HG03442 (cell line): ENCODE measurements at regions not wholly inside any gene's neighbourhood (a gene's known extent, or its start where the extent isn't known, plus 50 kb on each side); places are given as distances from the start of the nearest gene placed in this dataset.

Source experiments
- ATAC-seq: cut with Tn5 transposase; IDR thresholded peaks from one replicate; pipeline ENCODE4 v1.9.1; 2021; ENCODE audit warnings: mild to moderate bottlenecking, moderate library complexity; ENCODE audit not compliant: unreplicated experiment

GRCh38 chr9:109549386-109549785, 51.3 kb upstream of the PTPN3 start:
- no peak for ATAC-seq

DNA sequence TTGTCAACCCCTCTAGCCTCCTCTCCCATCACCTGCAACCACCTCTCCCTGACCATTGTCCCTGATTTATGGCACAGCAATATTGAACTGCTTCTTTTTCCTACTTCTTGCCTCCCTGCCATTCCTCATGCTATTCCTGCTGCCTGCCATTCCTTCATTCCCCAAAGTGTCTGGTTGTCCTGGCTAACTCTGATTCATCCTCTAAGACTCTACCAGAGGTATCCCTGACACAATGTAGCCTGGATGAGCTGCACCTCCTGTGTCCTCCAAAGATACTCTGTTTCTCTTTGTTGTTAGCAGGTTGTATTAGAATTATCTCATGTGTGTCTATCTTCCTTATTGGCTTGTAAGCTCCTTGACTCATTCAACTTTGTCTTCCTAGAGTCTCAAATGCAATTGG, 53.5 kb upstream of the PTPN3 start:
- no peak for ATAC-seq

DNA sequence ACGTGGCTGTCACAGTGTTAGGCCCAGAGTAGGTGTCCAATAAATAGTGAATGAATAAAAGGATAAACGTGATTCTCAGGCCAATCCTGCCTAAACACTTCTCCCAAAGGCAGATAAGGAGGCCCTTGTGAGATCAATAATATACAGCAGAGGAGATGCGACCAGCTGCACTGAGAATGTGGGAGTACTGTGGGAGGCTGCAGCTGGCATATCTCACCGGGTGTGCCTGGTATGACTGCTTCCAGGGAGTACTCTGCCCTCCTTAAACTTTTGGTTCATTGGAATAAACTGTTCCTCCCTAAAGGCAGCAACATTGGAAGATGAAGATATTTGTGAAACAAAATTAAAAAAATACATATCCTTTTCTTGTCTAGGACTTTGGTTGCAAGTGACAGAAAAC, 57.1 kb upstream of the PTPN3 start:
- no peak for ATAC-seq

GRCh38 chr9:109556061-109556460, 58.0 kb upstream of the PTPN3 start:
- no peak for ATAC-seq

- no peak for ATAC-seq
These were observed 58.7 kb upstream of the PTPN3 start for GRCh38 chr9:109556786-109557185.

DNA sequence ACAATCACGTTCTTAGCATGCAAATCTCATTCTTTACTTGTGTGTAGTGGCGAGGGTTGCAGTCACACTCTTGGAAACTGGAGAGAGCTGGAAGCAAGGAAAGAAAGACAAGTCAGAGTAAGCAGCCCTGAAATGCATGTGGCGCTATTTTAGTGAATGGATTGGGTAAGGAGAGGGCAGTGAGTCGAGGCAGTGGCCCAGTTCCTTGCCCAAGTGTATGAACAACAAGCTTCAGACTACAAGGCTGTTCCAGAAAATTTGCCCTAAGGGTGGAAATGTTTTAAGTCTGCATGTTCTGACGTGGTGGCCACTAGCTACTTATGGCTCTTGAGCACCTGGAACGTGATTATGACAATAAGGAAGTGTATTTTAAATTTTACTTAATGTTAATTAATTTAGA, 59.4 kb upstream of the PTPN3 start:
- no peak for ATAC-seq

DNA sequence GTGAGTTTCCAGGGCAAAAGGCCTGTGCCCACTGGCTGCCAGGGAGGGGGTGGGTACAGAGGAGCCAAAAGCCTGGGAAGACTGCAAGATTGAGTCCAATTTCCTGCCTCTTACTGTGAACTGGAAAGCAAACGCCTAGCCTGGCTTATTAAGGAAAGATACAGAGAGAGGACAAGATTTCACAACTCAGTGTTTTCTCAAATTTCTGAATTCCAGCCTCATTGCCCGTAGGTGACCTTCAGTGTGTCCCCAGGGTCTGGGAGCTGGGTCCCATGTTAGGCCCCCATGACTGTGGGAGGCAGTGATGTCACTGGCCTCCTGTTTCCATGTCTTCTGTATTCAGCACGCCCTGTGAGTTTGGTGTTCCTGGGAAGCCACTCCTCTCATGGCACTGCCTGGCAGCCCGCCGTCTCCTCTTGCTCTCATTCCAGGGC, 60.6 kb upstream of the PTPN3 start:
- ATAC-seq = no peak

- no peak for ATAC-seq
These were observed 62.5 kb upstream of the PTPN3 start for GRCh38 chr9:109560470-109561132.

- ATAC-seq = no peak
These were observed 63.0 kb upstream of the PTPN3 start for GRCh38 chr9:109561137-109561536.

DNA sequence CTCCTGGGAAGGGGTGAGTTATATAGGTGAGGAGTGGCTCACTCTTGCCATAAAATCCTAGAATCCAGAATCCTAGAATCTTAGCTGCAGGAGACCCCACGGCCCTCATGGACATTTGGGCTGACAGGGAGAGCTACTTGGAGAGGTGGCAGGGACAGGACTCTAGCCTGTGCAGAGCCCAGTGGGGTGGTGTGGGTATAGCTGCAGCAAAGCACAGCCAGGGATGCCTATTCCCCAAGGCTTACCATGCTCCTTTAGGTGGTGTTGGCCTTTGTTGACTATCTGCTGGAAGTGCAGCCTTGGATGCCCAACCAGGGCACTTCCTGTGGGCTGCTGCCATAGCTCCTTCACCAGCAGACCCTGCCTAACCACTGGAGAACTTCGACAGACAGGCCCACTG, 70.0 kb upstream of the PTPN3 start:
- ATAC-seq = no peak

GRCh38 chr9:109568568-109569210, 70.6 kb upstream of the PTPN3 start:
- ATAC-seq = no peak

GRCh38 chr9:109574061-109574882, 76.2 kb upstream of the PTPN3 start:
- ATAC-seq = peak; percentile 67

DNA sequence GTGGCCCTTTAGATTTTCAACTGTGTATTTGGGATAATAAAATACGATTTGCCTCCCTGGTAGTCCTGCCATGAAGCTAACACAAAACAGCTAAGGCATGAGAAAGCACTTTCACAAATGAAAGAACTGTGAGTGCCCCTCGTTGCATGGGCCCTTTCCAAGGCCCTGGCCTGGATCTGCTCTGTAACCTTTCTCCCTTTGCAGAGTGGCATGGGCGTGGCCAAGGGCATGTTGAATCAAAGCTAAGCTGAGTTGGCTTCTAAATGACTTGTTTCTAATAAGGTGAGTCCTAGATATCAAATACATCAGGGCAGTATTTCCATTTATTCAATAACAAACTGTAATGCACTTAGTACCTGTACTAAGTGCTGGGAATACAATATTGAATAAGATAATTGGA, 78.7 kb upstream of the PTPN3 start:
- ATAC-seq = no peak

DNA sequence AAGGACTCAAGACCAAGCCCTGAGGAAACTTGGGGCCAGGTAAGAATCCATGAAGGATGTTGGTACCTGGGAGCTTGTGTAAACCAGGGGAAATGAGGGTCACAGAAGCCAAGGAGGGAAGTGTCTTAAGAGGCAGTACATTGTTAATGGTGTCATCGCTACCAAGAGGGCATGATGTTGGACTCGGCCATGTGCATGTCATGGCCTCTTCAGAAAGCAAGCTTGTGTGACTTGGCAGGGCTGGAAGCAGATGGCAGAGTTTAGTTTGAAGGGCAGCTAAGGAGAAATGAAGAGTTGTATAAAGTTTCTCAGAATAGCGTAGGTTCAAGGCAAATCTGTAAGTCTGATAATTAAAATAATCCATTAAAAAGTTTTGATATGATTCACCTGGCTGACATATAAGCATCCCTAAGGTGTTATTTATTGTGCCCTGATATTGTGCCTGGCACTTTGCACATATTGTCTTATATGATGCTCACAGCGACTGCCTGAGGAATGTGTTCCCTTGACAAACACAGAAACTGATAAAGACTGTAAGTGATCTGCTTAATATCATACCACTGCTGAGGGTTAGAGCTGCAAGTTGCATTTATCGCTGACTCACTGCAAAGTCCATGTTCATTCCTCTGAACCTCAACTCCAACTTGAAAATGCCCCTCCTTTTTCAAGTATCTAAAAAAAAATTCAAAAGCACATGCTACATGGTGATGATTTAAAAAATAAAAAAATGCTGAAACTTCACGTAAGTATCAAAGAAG, 81.3 kb upstream of the PTPN3 start:
- no peak for ATAC-seq

DNA sequence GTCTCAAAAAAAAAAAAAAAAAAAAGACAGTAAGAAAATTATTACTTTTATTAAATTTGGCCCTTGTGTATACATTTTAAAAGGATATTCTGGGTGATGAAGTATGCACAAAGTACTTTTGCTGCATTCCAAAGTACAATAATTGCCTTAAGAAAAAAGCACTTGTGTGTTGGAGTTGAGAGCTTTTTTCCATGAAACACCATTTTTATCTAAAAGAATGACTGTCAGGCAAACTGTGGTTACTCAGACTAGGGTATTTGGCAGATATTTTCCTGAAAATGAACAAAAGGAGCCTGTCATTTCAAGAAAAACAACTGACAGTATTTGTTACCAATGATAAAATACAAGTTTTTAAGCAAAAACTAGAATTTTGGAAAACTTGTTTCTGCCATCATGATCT, 84.3 kb upstream of the PTPN3 start:
- ATAC-seq = no peak

GRCh38 chr9:109584205-109584604, 86.1 kb upstream of the PTPN3 start:
- no peak for ATAC-seq

DNA sequence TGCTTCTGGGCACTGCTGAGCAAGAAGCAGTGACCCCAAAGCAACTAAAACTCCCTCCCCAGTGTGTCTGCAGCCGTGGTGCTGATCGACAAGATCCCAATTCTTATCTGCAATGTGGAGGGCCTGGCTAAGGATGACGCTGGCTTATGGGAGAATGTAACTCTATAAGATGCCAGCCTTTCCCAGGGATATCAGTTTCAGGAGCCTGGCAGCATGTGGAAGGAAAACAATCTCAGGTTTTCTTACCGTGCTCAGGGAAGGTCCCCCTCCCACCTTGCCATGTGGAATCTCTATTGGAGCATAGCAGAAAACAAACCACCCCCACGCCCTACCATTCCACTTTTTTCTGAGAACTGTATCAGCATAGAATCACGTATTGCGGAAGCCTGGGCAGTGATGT, 87.7 kb upstream of the PTPN3 start:
- ATAC-seq = no peak

DNA sequence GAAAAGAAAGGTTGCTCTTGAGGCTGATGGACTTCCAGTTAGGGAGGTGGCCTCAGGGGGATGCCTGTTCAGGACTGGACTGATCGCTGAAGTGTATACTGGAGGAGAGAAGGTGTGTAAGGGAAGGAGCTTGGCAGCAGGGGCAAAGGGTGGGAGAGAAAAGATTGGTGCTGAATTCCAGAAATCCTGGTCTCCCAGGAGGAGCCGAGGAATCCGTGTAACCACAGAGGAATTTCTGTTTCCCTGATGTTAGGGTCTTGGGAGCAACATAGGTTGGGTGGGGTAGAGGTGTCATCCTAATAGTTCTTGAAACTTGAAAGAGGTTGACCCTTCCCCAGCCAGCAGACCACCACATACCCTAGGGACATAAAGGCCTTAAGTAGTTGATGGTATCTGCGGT, 88.9 kb upstream of the PTPN3 start:
- no peak for ATAC-seq

DNA sequence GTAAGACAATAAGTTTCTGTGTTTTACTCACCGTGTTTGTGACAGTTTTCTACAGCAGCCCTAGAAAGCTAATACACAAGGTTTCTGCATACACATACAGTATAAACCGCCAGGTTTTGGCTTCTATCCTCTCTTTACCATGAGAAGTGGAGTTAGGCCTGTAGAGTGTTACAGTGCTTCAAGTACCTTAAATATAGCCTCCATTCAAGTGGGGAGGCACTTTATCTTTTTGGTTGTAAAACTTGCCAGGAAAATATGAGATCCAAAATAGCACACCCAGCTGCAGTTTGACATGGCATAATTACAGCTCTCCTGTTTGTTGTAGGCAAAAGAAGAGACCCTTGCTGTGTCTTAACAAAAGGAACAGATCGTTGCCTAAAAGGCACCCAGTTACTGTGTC, 90.3 kb upstream of the PTPN3 start:
- ATAC-seq = no peak

GRCh38 chr9:109590966-109591365, 92.9 kb upstream of the PTPN3 start:
- ATAC-seq = no peak

DNA sequence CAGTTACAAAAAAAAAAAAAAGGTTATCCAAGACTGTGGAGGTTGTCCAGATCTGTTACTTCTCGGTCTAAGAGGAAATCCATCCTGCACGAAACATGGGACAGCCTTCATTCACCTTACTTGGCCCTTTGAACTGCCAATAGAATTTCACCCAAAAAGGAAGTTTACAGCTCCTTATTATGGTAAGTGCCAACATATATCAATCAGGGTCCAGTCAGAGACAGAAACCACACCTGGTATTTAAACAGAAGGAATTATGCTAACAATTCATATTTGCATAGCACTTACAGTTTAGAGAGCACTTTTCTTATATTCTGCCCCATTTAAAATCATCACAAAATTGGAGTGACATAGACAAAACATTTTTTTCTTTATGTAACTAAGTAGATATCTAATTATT, 93.6 kb upstream of the PTPN3 start:
- no peak for ATAC-seq
